Cardiac fibroblast (primary cell): ENCODE measurements at regions not wholly inside any gene's neighbourhood (a gene's known extent, or its start where the extent isn't known, plus 50 kb on each side); places are given as distances from the start of the nearest gene placed in this dataset.

ENCODE experiments used
- DNase-seq, 2 donors: peaks; one replicate each; pipeline versions ENCODE4 v3.0.0 to v3.0.0-alpha.2; 2010; ENCODE audit warnings: low read depth in 2 of 2
- H3K4me3 ChIP-seq, 2 donors: replicated peaks in 1 of 2; 1 replicate in 1 of 2; 2 replicates in 1 of 2; pipeline ENCODE4 v1.5.1; 2011; ENCODE audit warnings: low read depth in 2 of 2, low read length in 2 of 2, mild to moderate bottlenecking in 2 of 2, moderate library complexity in 1 of 2
- CTCF ChIP-seq: IDR thresholded peaks from one replicate; pipeline ENCODE4 v1.5.1; 2011; ENCODE audit warnings: low read depth, mild to moderate bottlenecking, low read length, inconsistent platforms

- no peak for TF ChIP-seq CTCF
- no peak overlapping the region for H3K4me3 ChIP-seq
- DNase-seq: no peak
Observed at GRCh38 chr6:156555116-156555515, 222.1 kb upstream of the ARID1B start.

DNA sequence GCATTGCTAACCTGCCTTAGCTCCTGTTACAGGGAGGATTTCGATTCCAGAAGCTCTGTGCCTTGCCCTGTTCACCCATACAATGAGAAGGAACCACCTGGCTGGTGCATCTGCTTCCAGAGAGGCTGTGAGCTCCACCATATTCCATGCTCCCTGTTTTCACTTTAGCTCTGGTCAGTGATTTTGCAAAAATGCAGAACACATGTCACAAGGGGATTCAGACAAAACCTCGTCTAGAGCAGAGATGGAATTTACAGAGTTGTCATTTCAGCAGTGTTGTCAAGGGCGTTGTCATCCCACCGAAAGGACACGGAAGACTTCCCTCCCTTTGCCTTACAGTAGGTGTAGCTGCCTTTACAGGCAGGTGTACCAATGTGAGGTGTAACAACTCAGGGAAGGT, 223.0 kb upstream of the ARID1B start:
- DNase-seq: no peak
- no peak for TF ChIP-seq CTCF
- H3K4me3 ChIP-seq: no peak overlapping the region

- DNase-seq: no peak
- no peak for TF ChIP-seq CTCF
- H3K4me3 ChIP-seq: no peak overlapping the region
Observed at GRCh38 chr6:156552849-156553248, 224.3 kb upstream of the ARID1B start.

- TF ChIP-seq CTCF: no peak
- no peak for DNase-seq
Observed at GRCh38 chr6:156550949-156551348, 226.2 kb upstream of the ARID1B start.

GRCh38 chr6:156545931-156546330, 231.2 kb upstream of the ARID1B start:
- peak in 1 of 2 donors; percentile 9 for DNase-seq
- no peak for TF ChIP-seq CTCF
- no peak overlapping the region for H3K4me3 ChIP-seq

More at GRCh38 chr6:156550949-156551348, 226.2 kb upstream of the ARID1B start:
- H3K4me3 ChIP-seq: no peak overlapping the region

- no peak overlapping the region for H3K4me3 ChIP-seq
- no peak for TF ChIP-seq CTCF
- DNase-seq: no peak
Observed at GRCh38 chr6:156545021-156545420, 232.2 kb upstream of the ARID1B start.

DNA sequence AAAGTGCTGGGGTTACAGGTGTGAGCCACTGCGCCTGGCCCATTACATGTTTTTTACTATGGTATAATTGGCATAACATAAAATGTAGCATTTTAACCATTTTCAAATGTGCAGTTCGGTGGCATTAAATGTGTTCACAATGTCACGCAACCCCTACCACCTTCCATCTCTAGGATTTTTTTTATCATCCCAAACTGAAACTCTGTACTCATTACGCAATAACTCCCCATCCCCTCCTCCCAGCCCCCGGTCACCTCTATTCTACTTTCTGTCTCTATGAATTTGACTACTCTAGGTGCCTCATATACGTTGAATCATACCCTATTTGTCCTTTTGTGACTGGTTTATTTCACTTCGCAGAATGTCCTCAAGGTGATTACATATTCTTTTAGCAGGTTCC, 233.1 kb upstream of the ARID1B start:
- no peak overlapping the region for H3K4me3 ChIP-seq
- TF ChIP-seq CTCF: no peak
- DNase-seq: no peak
